ENCODE measurements at regions not wholly inside any gene's neighbourhood (a gene's known extent, or its start where the extent isn't known, plus 50 kb on each side); places are given as distances from the start of the nearest gene placed in this dataset.

DNA sequence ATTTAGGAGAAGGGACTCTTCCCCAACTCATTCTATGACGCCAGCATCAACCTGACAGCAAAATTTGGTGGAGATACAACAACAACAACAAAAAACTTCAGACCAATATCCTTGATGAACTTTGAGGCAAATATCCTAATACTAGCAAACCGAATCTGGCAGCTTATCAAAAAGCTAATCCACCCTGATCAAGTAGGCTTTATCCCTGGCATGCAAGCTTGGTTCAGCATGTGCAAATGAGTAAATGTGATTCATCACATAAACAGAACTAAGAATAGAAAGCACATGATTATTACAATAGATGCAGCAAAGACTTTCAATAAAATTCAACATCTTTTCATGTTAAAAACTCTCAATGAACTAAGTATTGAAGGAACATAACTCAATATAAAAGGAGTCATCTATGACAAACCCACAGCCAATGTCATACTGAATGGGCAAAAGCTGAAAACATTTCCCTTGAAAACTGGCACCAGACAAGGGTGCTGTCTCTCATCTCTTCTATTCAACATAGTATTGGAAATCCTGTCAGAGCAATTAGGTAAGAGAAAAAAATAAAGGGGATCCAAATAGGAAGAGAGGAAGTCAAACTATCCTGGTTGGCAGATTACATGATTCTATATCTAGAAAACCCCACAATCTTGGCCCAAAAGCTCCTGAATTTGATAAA is 233.3 kb downstream of the CCDC59 start:
- Histone ChIP-seq H3K36me3 (no peaks in the 10 kb centered on the region), H3K9me3 (no peaks in the 10 kb centered on the region), H3K27ac (no peak overlapping the region), H3K4me1 (no peaks in the 10 kb centered on the region), H3K4me3 (no peak overlapping the region), H3K27me3 (no peaks in the 10 kb centered on the region)
- DNase-seq (no peak), ATAC-seq (no peak)
- TF ChIP-seq, protein P1, sequence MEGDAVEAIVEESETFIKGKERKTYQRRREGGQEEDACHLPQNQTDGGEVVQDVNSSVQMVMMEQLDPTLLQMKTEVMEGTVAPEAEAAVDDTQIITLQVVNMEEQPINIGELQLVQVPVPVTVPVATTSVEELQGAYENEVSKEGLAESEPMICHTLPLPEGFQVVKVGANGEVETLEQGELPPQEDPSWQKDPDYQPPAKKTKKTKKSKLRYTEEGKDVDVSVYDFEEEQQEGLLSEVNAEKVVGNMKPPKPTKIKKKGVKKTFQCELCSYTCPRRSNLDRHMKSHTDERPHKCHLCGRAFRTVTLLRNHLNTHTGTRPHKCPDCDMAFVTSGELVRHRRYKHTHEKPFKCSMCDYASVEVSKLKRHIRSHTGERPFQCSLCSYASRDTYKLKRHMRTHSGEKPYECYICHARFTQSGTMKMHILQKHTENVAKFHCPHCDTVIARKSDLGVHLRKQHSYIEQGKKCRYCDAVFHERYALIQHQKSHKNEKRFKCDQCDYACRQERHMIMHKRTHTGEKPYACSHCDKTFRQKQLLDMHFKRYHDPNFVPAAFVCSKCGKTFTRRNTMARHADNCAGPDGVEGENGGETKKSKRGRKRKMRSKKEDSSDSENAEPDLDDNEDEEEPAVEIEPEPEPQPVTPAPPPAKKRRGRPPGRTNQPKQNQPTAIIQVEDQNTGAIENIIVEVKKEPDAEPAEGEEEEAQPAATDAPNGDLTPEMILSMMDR (IDR thresholded peaks at IDR 0.05): no peak
- intact Hi-C loops (cut with DNase I): no loop called here

DNA sequence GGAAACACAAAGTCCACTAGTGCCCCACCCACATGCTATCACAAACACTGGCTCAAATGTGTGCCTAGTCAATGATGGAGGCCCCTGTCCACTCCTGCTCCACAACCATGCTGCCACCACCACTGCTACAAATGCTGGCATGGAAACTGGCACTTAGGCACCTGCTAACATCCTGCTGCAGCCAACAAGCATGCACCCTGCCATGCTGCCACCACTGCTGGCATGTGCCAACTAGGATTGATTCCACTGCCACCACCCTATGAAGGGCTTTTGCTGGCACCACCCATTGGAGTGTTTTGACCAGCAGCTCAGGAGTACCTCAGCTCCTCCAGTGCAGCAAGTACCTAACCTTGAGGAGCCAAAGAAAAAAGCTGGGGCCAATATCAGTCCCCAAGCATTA is 236.6 kb downstream of the CCDC59 start:
- ATAC-seq: no peak
- no peaks in the 10 kb centered on the region for H3K4me1 ChIP-seq
- TF ChIP-seq, protein P1 (IDR thresholded peaks at IDR 0.05): no peak
- H3K4me3 ChIP-seq: no peak overlapping the region
- H3K9me3 ChIP-seq: no peaks in the 10 kb centered on the region
- no peaks in the 10 kb centered on the region for H3K36me3 ChIP-seq
- DNase-seq: no peak
- intact Hi-C loops (cut with DNase I): no loop called here
- H3K27me3 ChIP-seq: no peaks in the 10 kb centered on the region
- H3K27ac ChIP-seq: no peak overlapping the region

DNA sequence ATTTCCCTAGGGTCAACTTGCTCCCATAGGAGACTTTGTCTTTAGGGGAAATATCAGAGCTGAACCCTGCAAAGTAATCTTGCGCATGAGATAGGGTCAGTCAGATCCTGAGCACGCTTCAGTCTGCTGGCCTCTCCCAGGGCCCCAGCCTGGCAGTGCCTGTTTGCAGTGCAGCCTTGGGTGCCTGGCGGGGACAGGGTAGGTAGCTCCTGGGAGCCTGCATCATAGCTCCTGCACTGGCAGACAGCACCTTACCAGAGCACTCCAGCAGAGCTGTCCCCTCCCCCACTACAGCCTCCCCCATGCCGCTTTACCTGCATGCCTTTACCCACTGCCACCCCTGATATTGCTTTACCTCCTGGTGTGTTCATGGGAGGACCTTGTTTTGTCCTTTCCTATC is 237.3 kb downstream of the CCDC59 start:
- no peaks in the 10 kb centered on the region for H3K9me3 ChIP-seq
- peak; percentile 41 for ATAC-seq
- no peaks in the 10 kb centered on the region for H3K4me1 ChIP-seq
- H3K27me3 ChIP-seq: no peaks in the 10 kb centered on the region
- intact Hi-C loops (cut with DNase I): no loop called here
- H3K4me3 ChIP-seq: no peak overlapping the region
- no peak for DNase-seq
- TF ChIP-seq, protein P1 (IDR thresholded peaks at IDR 0.05): no peak
- H3K27ac ChIP-seq: no peak overlapping the region
- H3K36me3 ChIP-seq: no peaks in the 10 kb centered on the region

DNA sequence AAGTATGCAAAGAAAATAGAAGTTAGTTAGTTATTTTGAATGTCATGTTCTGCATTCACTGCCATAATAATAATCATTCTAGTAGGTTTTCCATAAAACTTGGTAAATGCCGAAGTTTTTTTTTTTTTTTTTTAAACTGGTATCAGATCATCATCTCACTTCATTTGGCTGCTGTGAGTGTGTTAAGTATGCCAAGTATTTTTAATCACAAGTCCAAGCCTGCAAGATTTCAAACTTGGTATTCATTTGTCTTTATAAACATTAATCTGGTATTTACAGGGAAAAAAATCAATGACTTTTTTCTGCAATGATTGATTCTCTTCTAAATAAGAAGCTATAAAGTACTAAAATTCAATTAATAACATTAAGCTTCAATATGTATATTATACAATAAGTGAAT is 248.9 kb downstream of the CCDC59 start:
- TF ChIP-seq, protein P1 (IDR thresholded peaks at IDR 0.05): no peak
- H3K4me3 ChIP-seq: no peak overlapping the region
- intact Hi-C loops (cut with DNase I): no loop called here
- H3K9me3 ChIP-seq: no peaks in the 10 kb centered on the region
- no peak overlapping the region for H3K27ac ChIP-seq
- no peak for ATAC-seq
- no peaks in the 10 kb centered on the region for H3K27me3 ChIP-seq
- no peaks in the 10 kb centered on the region for H3K4me1 ChIP-seq
- H3K36me3 ChIP-seq: no peaks in the 10 kb centered on the region
- no peak for DNase-seq

DNA sequence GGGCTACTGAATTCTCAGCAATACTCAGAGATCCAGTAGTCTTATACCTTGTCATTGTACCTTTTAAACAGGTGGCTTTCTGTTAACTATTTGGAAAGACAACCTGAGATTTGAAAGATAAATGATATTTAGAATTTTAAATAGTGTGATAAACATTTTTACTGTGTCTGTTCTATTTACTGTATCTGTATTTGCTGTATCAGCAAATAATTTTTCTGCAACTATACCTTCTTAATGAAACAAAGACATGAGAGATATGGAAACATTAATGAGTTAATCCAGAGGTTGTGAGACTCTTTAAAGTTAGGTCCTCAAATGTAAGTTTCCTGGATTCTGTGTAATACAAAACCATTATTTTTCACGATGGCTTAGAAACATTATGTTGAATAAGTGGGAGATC is 249.6 kb downstream of the CCDC59 start:
- DNase-seq (no peak), ATAC-seq (no peak)
- TF ChIP-seq, protein P1 (IDR thresholded peaks at IDR 0.05): no peak
- Histone ChIP-seq H3K4me1 (no peaks in the 10 kb centered on the region), H3K27ac (no peak overlapping the region), H3K36me3 (no peaks in the 10 kb centered on the region), H3K4me3 (no peak overlapping the region), H3K27me3 (no peaks in the 10 kb centered on the region), H3K9me3 (no peaks in the 10 kb centered on the region)
- intact Hi-C loops (cut with DNase I): no loop called here

DNA sequence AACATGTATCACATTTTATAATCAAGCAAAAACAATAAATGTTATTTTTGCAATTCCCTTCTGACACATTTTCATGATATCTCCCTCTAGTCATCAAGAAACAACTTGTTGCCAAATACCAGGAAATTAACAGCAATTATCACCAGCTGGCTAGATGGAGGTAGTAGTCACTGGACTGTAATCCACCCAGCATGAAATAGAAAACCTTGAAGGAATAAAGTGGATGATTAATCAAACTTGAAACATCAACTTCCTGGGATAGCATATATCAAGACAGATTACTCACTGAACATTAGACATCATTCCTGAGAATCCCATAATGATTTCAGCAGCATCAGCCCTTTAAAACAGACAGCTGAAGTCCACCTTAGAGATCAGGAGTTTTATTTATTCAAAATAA is 259.0 kb downstream of the CCDC59 start:
- Histone ChIP-seq H3K27ac (no peak overlapping the region), H3K27me3 (no peaks in the 10 kb centered on the region), H3K4me1 (no peaks in the 10 kb centered on the region), H3K36me3 (no peaks in the 10 kb centered on the region), H3K4me3 (no peak overlapping the region), H3K9me3 (no peaks in the 10 kb centered on the region)
- TF ChIP-seq, protein P1 (IDR thresholded peaks at IDR 0.05): no peak
- no peak for DNase-seq
- intact Hi-C loops (cut with DNase I): no loop called here
- ATAC-seq: no peak

Measured in upper lobe of right lung (tissue), 1 donor.